ENCODE measurements at regions not wholly inside any gene's neighbourhood (a gene's known extent, or its start where the extent isn't known, plus 50 kb on each side); places are given as distances from the start of the nearest gene placed in this dataset.

- H3K36me3 ChIP-seq (ENCODE audit: control insufficient read depth, insufficient read depth, low read length): no peaks in the 10 kb centered on the region
- no peak overlapping the region for H3K4me3 ChIP-seq (ENCODE audit: low read depth, low read length)
- H3K9ac ChIP-seq (ENCODE audit: low read depth, low read length): peak overlapping the region; percentile 1
- H3K4me1 ChIP-seq (ENCODE audit: control insufficient read depth, insufficient read depth, low read length): peaks cover 23% of the 10 kb centered on the region
- H3K9me3 ChIP-seq (ENCODE audit: control insufficient read depth, insufficient read depth, low read length): no peaks in the 10 kb centered on the region
- H3K27me3 ChIP-seq (ENCODE audit: control insufficient read depth, insufficient read depth, low read length): peaks cover 3% of the 10 kb centered on the region
Measured at GRCh38 chr2:128639693-128640092, 321.0 kb upstream of the HS6ST1 start.

DNA sequence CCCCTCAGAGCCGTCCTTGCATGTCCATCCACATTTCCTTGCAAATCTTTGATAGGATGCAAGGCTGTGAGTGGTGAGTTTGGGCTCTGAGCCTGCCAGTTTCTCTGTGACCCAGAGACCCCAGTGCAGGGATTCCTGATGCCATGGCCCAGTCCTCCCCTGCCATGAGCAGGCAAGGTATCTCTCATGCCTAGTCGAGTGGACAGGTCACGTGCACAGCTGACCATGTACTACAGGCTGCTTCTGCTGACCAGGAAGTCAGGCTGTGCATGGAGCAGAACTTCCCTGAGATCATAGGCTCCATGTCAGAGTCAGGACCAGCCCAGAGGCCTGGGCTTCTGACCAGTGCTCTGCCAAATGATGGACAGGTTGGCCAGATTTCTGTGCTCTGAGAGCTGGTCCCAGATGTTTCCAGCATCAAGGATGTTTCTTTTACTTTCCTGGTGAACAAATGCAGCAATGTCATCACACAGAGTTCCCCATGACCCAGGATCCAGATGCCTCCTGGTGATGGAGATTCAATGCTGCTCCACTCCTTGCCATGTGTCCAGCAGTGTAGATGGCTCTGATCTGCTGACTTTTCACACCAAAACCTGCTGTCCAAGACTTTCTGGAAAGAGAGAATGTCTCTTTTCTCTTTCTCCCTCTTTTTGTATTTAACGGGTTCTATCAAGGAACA lies 321.6 kb upstream of the HS6ST1 start:
- peaks cover 27% of the 10 kb centered on the region for H3K4me1 ChIP-seq (ENCODE audit: control insufficient read depth, insufficient read depth, low read length)
- H3K4me3 ChIP-seq (ENCODE audit: low read depth, low read length): no peak overlapping the region
- no peaks in the 10 kb centered on the region for H3K9me3 ChIP-seq (ENCODE audit: control insufficient read depth, insufficient read depth, low read length)
- no peaks in the 10 kb centered on the region for H3K36me3 ChIP-seq (ENCODE audit: control insufficient read depth, insufficient read depth, low read length)
- no peak overlapping the region for H3K9ac ChIP-seq (ENCODE audit: low read depth, low read length)
- peaks cover 3% of the 10 kb centered on the region for H3K27me3 ChIP-seq (ENCODE audit: control insufficient read depth, insufficient read depth, low read length)

DNA sequence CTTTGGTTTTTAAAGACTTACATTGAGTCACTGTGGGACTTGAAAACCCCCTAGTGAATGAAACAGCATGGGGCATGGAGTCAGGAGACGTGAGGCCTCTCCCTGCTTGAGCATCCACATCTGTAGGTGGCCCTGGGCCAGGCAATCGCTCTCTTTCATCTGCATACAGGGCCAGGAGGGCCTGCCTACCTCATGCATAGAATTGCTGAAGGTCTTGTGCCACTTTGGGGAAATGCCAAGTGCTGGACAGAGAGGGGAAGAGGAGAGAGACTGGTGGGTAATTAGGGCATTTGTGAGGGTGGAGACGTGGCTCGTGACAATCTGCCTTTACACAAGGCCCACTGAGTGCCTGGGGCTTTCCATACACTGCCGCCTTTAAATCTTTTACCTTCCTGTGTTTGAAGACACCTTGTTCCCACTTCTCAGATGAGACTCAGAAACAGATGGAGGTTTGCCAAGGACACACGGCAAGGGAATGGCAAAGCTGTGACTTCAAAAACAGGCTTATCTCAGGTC lies 322.2 kb upstream of the HS6ST1 start:
- Histone ChIP-seq H3K9ac (ENCODE audit: low read depth, low read length) (no peak overlapping the region), H3K9me3 (ENCODE audit: control insufficient read depth, insufficient read depth, low read length) (no peaks in the 10 kb centered on the region), H3K27me3 (ENCODE audit: control insufficient read depth, insufficient read depth, low read length) (peaks cover 3% of the 10 kb centered on the region), H3K4me1 (ENCODE audit: control insufficient read depth, insufficient read depth, low read length) (peaks cover 27% of the 10 kb centered on the region), H3K4me3 (ENCODE audit: low read depth, low read length) (no peak overlapping the region), H3K36me3 (ENCODE audit: control insufficient read depth, insufficient read depth, low read length) (no peaks in the 10 kb centered on the region)

DNA sequence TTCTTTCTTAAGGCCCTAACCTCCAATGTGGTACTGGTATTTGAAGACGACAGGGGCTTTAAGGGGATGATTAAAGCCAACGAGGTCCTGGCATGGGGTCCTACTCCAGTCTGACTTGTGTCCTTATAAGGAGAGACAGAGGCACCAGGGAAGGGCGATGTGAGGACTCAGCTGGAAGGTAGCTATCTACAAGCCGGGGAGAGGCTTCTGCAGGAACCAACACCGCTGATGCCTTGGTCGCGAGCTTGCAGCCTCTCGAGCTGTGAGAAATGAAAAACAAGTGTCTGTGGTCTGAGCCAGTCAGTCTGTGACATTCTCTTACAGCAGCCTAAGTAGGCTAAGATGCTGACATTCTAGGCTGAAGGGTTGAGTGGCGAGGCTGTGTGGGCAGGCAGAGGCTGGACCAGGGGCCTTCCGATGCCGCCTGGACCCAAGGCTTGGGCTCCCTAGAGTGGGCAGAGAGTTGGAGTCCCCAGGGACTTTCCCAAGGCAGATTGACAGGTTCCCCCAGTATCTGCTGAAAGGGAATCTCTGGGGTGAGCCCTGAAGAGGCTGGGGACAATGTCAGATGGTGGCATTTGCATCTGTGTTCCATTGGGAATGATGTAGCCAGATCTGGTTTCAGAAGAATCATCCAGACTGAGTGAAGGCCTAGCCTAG lies 322.9 kb upstream of the HS6ST1 start:
- H3K36me3 ChIP-seq (ENCODE audit: control insufficient read depth, insufficient read depth, low read length): no peaks in the 10 kb centered on the region
- H3K9ac ChIP-seq (ENCODE audit: low read depth, low read length): no peak overlapping the region
- H3K4me1 ChIP-seq (ENCODE audit: control insufficient read depth, insufficient read depth, low read length): peaks cover 27% of the 10 kb centered on the region
- H3K27me3 ChIP-seq (ENCODE audit: control insufficient read depth, insufficient read depth, low read length): peaks cover 3% of the 10 kb centered on the region
- no peaks in the 10 kb centered on the region for H3K9me3 ChIP-seq (ENCODE audit: control insufficient read depth, insufficient read depth, low read length)
- H3K4me3 ChIP-seq (ENCODE audit: low read depth, low read length): no peak overlapping the region

GRCh38 chr2:128642316-128642715 lies 323.6 kb upstream of the HS6ST1 start:
- no peaks in the 10 kb centered on the region for H3K36me3 ChIP-seq (ENCODE audit: control insufficient read depth, insufficient read depth, low read length)
- peaks cover 3% of the 10 kb centered on the region for H3K27me3 ChIP-seq (ENCODE audit: control insufficient read depth, insufficient read depth, low read length)
- no peaks in the 10 kb centered on the region for H3K9me3 ChIP-seq (ENCODE audit: control insufficient read depth, insufficient read depth, low read length)
- H3K4me3 ChIP-seq (ENCODE audit: low read depth, low read length): no peak overlapping the region
- no peak overlapping the region for H3K9ac ChIP-seq (ENCODE audit: low read depth, low read length)
- H3K4me1 ChIP-seq (ENCODE audit: control insufficient read depth, insufficient read depth, low read length): peaks cover 27% of the 10 kb centered on the region

DNA sequence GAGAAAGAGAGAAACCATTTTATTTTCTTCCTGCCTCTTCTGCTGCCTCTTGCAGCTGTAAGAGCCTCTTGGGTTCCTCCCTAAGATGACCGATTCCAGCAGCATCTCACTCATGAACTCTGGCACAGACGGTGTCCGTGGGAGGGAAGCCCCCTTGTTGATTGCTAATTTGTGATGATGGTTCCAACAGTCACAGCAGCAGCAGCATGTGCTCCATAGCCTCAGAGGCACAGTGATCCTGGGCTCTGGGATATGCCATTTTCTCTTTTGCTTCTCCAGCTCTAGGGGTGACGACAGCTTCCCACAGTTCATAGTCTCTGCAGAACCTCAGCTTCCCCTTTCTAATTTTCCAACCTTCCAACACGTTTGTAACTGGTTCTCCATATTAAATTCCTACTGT lies 324.2 kb upstream of the HS6ST1 start:
- peaks cover 3% of the 10 kb centered on the region for H3K27me3 ChIP-seq (ENCODE audit: control insufficient read depth, insufficient read depth, low read length)
- no peak overlapping the region for H3K9ac ChIP-seq (ENCODE audit: low read depth, low read length)
- no peak overlapping the region for H3K4me3 ChIP-seq (ENCODE audit: low read depth, low read length)
- H3K9me3 ChIP-seq (ENCODE audit: control insufficient read depth, insufficient read depth, low read length): no peaks in the 10 kb centered on the region
- no peaks in the 10 kb centered on the region for H3K36me3 ChIP-seq (ENCODE audit: control insufficient read depth, insufficient read depth, low read length)
- H3K4me1 ChIP-seq (ENCODE audit: control insufficient read depth, insufficient read depth, low read length): peaks cover 26% of the 10 kb centered on the region

DNA sequence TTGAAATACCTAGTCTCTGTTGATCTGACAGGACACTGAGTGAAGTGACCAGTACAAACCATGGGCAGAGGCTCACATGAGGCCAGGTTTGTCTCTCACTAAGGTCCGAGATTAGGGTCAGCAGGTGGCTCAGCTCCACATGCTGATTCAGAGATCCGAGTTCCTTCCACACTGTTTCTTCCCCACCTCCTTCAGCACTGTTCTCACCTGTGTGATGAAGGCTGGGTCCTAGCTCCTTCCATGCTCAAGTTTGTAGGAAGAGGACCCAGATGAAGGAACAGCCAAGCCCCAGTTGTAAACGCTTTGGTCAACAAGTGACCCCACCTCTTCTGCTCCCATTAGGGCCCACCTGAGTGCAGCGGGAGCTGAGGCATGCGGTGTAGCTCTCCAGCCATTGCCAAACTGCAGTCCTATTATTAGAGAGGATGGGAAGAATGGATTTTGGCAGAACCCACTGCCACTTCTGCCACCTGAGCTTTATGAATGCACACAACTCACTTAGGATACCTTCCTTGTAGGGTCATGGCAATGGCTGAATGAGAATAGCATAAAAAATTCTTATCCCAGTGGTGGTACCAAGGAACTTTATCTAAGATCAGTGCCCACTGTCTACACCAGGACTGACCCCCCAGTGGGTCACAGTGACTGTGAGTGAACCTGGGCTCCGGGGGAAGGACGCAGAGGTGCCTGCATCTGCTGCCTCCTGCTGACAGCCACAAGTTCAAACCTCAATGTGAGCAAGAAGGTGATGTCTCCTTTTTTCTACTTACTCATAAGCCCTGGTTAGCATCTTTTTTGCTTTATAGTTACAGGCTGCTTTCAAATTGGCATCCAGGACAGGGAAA lies 324.8 kb upstream of the HS6ST1 start:
- H3K9ac ChIP-seq (ENCODE audit: low read depth, low read length): no peak overlapping the region
- peaks cover 19% of the 10 kb centered on the region for H3K4me1 ChIP-seq (ENCODE audit: control insufficient read depth, insufficient read depth, low read length)
- no peaks in the 10 kb centered on the region for H3K9me3 ChIP-seq (ENCODE audit: control insufficient read depth, insufficient read depth, low read length)
- H3K4me3 ChIP-seq (ENCODE audit: low read depth, low read length): no peak overlapping the region
- peaks cover 3% of the 10 kb centered on the region for H3K27me3 ChIP-seq (ENCODE audit: control insufficient read depth, insufficient read depth, low read length)
- H3K36me3 ChIP-seq (ENCODE audit: control insufficient read depth, insufficient read depth, low read length): no peaks in the 10 kb centered on the region

DNA sequence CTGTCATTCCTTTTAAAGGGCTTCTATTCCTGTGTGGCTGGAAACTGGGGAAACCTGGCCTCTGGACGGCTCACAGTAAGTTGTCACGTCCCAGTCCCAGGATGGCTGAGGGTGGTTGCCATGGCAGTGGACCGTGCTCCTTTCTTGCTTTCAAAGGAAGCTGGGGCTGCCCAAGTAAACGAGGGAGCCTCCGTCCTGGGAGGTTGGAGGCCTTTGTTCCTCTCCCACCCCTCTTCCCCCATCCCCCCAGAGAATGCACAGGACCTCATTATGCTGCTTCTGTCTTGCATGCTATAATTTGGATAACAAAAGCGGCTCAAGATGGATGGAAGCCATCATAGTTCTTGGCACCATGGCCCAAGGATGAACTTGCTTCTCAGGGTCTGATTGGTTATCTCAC lies 325.5 kb upstream of the HS6ST1 start:
- H3K4me3 ChIP-seq (ENCODE audit: low read depth, low read length): no peak overlapping the region
- no peak overlapping the region for H3K9ac ChIP-seq (ENCODE audit: low read depth, low read length)
- H3K4me1 ChIP-seq (ENCODE audit: control insufficient read depth, insufficient read depth, low read length): peaks cover 17% of the 10 kb centered on the region
- no peaks in the 10 kb centered on the region for H3K36me3 ChIP-seq (ENCODE audit: control insufficient read depth, insufficient read depth, low read length)
- no peaks in the 10 kb centered on the region for H3K9me3 ChIP-seq (ENCODE audit: control insufficient read depth, insufficient read depth, low read length)
- peaks cover 3% of the 10 kb centered on the region for H3K27me3 ChIP-seq (ENCODE audit: control insufficient read depth, insufficient read depth, low read length)

- peak overlapping the region; percentile 33 for H3K4me3 ChIP-seq (ENCODE audit: low read depth, low read length)
- H3K9ac ChIP-seq (ENCODE audit: low read depth, low read length): no peak overlapping the region
- no peaks in the 10 kb centered on the region for H3K9me3 ChIP-seq (ENCODE audit: control insufficient read depth, insufficient read depth, low read length)
- H3K4me1 ChIP-seq (ENCODE audit: control insufficient read depth, insufficient read depth, low read length): peaks cover 11% of the 10 kb centered on the region
- peaks cover 3% of the 10 kb centered on the region for H3K27me3 ChIP-seq (ENCODE audit: control insufficient read depth, insufficient read depth, low read length)
- no peaks in the 10 kb centered on the region for H3K36me3 ChIP-seq (ENCODE audit: control insufficient read depth, insufficient read depth, low read length)
Measured at GRCh38 chr2:128644718-128645256, 326.1 kb upstream of the HS6ST1 start.

DNA sequence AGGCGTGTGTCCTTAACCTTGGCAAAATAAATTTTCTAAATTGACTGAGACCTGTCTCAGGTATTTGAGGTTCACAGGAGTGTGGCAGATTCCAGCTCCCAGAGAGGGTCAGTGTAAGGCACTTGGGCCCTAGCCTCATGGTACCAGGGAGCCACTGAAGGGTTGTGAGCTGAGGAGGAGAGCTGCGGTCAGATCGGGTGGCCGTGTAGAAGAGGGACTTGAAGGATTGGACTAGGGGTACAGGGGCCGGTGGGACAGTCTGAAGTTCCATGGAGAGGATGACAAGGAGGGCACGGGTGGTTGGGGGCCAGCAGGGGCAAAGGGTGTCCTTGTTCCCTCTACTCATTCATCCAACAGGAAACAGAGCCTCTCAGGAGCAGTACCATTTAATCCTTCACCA lies 327.0 kb upstream of the HS6ST1 start:
- no peak overlapping the region for H3K4me3 ChIP-seq (ENCODE audit: low read depth, low read length)
- H3K27me3 ChIP-seq (ENCODE audit: control insufficient read depth, insufficient read depth, low read length): peaks cover 3% of the 10 kb centered on the region
- peaks cover 11% of the 10 kb centered on the region for H3K4me1 ChIP-seq (ENCODE audit: control insufficient read depth, insufficient read depth, low read length)
- no peaks in the 10 kb centered on the region for H3K9me3 ChIP-seq (ENCODE audit: control insufficient read depth, insufficient read depth, low read length)
- H3K36me3 ChIP-seq (ENCODE audit: control insufficient read depth, insufficient read depth, low read length): no peaks in the 10 kb centered on the region
- no peak overlapping the region for H3K9ac ChIP-seq (ENCODE audit: low read depth, low read length)

GRCh38 chr2:128646091-128646490 lies 327.4 kb upstream of the HS6ST1 start:
- Histone ChIP-seq H3K27me3 (ENCODE audit: control insufficient read depth, insufficient read depth, low read length) (peaks cover 3% of the 10 kb centered on the region), H3K4me3 (ENCODE audit: low read depth, low read length) (no peak overlapping the region), H3K36me3 (ENCODE audit: control insufficient read depth, insufficient read depth, low read length) (no peaks in the 10 kb centered on the region), H3K9ac (ENCODE audit: low read depth, low read length) (no peak overlapping the region), H3K4me1 (ENCODE audit: control insufficient read depth, insufficient read depth, low read length) (peaks cover 11% of the 10 kb centered on the region), H3K9me3 (ENCODE audit: control insufficient read depth, insufficient read depth, low read length) (no peaks in the 10 kb centered on the region)
